Right ventricle myocardium superior (tissue), 1 donor: ENCODE measurements at regions not wholly inside any gene's neighbourhood (a gene's known extent, or its start where the extent isn't known, plus 50 kb on each side); places are given as distances from the start of the nearest gene placed in this dataset.
"Not testable (repeated sequence)": the region's sequence is repeated elsewhere in the genome, so short reads cannot be mapped to it uniquely, and the experiment has no call there.

ENCODE experiments used
- ATAC-seq: fragments of 200-7000 bp; cut with Tn5 transposase; one replicate; pipeline ENCODE4 v1.9.1; 2020; ENCODE audit warnings: mild to moderate bottlenecking; ENCODE audit not compliant: poor library complexity
- DNase-seq: peaks from one replicate; pipeline ENCODE4 v3.0.0-alpha.2; 2020
- intact Hi-C: fragments of 100-400 bp; cut with DNase I; formaldehyde crosslinking; loops from one replicate; pipeline ENCODE4 v1.11.2; 2022
- donor health status: DM: no; HTN: yes; CAD: no; lungs with severe emphysema.

- DNase-seq (peak; percentile 54), ATAC-seq (peak; percentile 81)
- intact Hi-C loops = loop anchor here (2.0 kb wide), 1 partner anchor 99 kb away; no protein-coding TSS in a partner anchor
These were observed 99.9 kb downstream of the ANKRD18B start for GRCh38 chr9:33623658-33624586.

- DNase-seq, ATAC-seq, intact Hi-C loops: not testable (repeated sequence)
These were observed 104.3 kb downstream of the ANKRD18B start for GRCh38 chr9:33628318-33628717.

GRCh38 chr9:33628865-33629410 is 104.9 kb downstream of the ANKRD18B start:
- no peak for ATAC-seq
- intact Hi-C loops = no loop called here
- no peak for DNase-seq

- ATAC-seq = no peak
- intact Hi-C loops = no loop called here
- no peak for DNase-seq
These were observed 109.6 kb downstream of the ANKRD18B start for GRCh38 chr9:33633636-33634035.

- no peak for DNase-seq
- ATAC-seq = no peak
- intact Hi-C loops = no loop called here
These were observed 113.8 kb downstream of the ANKRD18B start for GRCh38 chr9:33637881-33638280.

GRCh38 chr9:33638391-33638915 is 114.4 kb downstream of the ANKRD18B start:
- ATAC-seq (no peak), DNase-seq (no peak)
- intact Hi-C loops = no loop called here

GRCh38 chr9:33645706-33646105 is 121.7 kb downstream of the ANKRD18B start:
- ATAC-seq = no peak
- intact Hi-C loops = no loop called here
- no peak for DNase-seq

- ATAC-seq = no peak
- no peak for DNase-seq
- intact Hi-C loops = no loop called here
These were observed 125.4 kb downstream of the ANKRD18B start for GRCh38 chr9:33649463-33649862.

- DNase-seq (no peak), ATAC-seq (no peak)
- intact Hi-C loops = no loop called here
These were observed 127.1 kb downstream of the ANKRD18B start for GRCh38 chr9:33651125-33651524.

- DNase-seq = no peak
- intact Hi-C loops = no loop called here
- ATAC-seq = no peak
These were observed 135.4 kb upstream of the PRSS3 start for GRCh38 chr9:33659921-33660320.

- no peak for ATAC-seq
- intact Hi-C loops = no loop called here
These were observed 134.6 kb upstream of the PRSS3 start for GRCh38 chr9:33660772-33661171.

GRCh38 chr9:33661176-33661575 is 134.2 kb upstream of the PRSS3 start:
- no peak for ATAC-seq
- no peak for DNase-seq
- intact Hi-C loops = no loop called here

More at GRCh38 chr9:33660772-33661171, 134.6 kb upstream of the PRSS3 start:
- no peak for DNase-seq

GRCh38 chr9:33662871-33663270 is 132.5 kb upstream of the PRSS3 start:
- DNase-seq = no peak
- intact Hi-C loops = no loop called here
- ATAC-seq = no peak

- intact Hi-C loops, ATAC-seq, DNase-seq: not testable (repeated sequence)
These were observed 119.1 kb upstream of the PRSS3 start for GRCh38 chr9:33676194-33676745.

- DNase-seq = peak; percentile 44
- ATAC-seq = peak; percentile 93
- intact Hi-C loops = no loop called here
These were observed 118.4 kb upstream of the PRSS3 start for GRCh38 chr9:33676746-33677505.

- intact Hi-C loops = no loop called here
- DNase-seq (no peak), ATAC-seq (no peak)
These were observed 117.9 kb upstream of the PRSS3 start for GRCh38 chr9:33677506-33677809.

GRCh38 chr9:33677961-33678360 is 117.4 kb upstream of the PRSS3 start:
- no peak for DNase-seq
- intact Hi-C loops = no loop called here
- ATAC-seq = no peak

GRCh38 chr9:33682551-33682950 is 112.8 kb upstream of the PRSS3 start:
- intact Hi-C loops = no loop called here
- ATAC-seq (no peak), DNase-seq (no peak)

- ATAC-seq (no peak), DNase-seq (no peak)
- intact Hi-C loops = no loop called here
These were observed 110.5 kb upstream of the PRSS3 start for GRCh38 chr9:33684831-33685230.
